WERI-Rb-1 (cell line): ENCODE measurements at regions not wholly inside any gene's neighbourhood (a gene's known extent, or its start where the extent isn't known, plus 50 kb on each side); places are given as distances from the start of the nearest gene placed in this dataset.

ENCODE experiments used
- DNase-seq: peaks from one replicate; pipeline ENCODE4 v3.0.0-alpha.2; 2020
- H3K27ac ChIP-seq: fragments of 250-450 bp; sonication (Bioruptor Pico); 2 replicates; pipeline ENCODE4 v1.5.1; 2020; ENCODE audit warnings: mild to moderate bottlenecking, moderate library complexity
- H3K27me3 ChIP-seq: fragments of 250-450 bp; sonication (Bioruptor Pico); 2 replicates; pipeline ENCODE4 v1.5.1; 2021; ENCODE audit warnings: mild to moderate bottlenecking, low read depth, moderate library complexity; ENCODE audit not compliant: insufficient read depth, severe bottlenecking
- H3K36me3 ChIP-seq: fragments of 250-450 bp; sonication (Bioruptor Pico); 2 replicates; pipeline ENCODE4 v1.5.1; 2020; ENCODE audit warnings: mild to moderate bottlenecking, moderate library complexity
- H3K4me3 ChIP-seq: 2 replicates; pipeline ENCODE4 v1.5.1; 2011; ENCODE audit warnings: low read depth, mild to moderate bottlenecking, control low read depth, low read length
- H3K9me3 ChIP-seq: fragments of 250-450 bp; sonication (Bioruptor Pico); 2 replicates; pipeline ENCODE4 v1.5.1; 2021; ENCODE audit warnings: mild to moderate bottlenecking, moderate library complexity; ENCODE audit not compliant: severe bottlenecking
- TF ChIP-seq, protein P1 (sequence below): IDR thresholded peaks from 2 replicates; pipeline ENCODE4 v1.5.1; 2011; ENCODE audit warnings: low read depth, mild to moderate bottlenecking, control low read depth, inconsistent platforms, low read length

DNA sequence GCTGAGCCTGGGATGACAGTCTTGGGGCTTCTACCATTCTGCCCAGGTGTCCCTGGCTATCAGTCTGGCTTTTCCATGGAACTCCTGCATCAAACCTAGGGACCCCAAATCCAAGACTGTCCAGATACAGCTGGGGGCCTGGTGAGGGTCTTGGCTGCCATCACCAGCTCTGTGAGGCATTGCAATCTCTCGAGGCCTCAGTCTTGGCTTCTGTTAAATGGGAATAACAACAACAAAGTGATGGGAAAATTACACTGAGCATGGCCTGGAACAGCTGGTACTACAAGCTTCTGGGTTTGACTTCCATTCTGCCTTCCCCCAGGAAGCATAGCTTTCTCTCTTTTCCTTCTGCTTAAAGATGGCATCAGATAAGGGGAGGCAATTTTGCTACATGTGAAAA lies 50.0 kb upstream of the LCTL start:
- Histone ChIP-seq H3K9me3 (no peaks in the 10 kb centered on the region), H3K4me3 (no peak overlapping the region), H3K27ac (no peak overlapping the region), H3K36me3 (no peaks in the 10 kb centered on the region), H3K27me3 (no peaks in the 10 kb centered on the region)
- TF ChIP-seq, protein P1, sequence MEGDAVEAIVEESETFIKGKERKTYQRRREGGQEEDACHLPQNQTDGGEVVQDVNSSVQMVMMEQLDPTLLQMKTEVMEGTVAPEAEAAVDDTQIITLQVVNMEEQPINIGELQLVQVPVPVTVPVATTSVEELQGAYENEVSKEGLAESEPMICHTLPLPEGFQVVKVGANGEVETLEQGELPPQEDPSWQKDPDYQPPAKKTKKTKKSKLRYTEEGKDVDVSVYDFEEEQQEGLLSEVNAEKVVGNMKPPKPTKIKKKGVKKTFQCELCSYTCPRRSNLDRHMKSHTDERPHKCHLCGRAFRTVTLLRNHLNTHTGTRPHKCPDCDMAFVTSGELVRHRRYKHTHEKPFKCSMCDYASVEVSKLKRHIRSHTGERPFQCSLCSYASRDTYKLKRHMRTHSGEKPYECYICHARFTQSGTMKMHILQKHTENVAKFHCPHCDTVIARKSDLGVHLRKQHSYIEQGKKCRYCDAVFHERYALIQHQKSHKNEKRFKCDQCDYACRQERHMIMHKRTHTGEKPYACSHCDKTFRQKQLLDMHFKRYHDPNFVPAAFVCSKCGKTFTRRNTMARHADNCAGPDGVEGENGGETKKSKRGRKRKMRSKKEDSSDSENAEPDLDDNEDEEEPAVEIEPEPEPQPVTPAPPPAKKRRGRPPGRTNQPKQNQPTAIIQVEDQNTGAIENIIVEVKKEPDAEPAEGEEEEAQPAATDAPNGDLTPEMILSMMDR: no peak
- no peak for DNase-seq

DNA sequence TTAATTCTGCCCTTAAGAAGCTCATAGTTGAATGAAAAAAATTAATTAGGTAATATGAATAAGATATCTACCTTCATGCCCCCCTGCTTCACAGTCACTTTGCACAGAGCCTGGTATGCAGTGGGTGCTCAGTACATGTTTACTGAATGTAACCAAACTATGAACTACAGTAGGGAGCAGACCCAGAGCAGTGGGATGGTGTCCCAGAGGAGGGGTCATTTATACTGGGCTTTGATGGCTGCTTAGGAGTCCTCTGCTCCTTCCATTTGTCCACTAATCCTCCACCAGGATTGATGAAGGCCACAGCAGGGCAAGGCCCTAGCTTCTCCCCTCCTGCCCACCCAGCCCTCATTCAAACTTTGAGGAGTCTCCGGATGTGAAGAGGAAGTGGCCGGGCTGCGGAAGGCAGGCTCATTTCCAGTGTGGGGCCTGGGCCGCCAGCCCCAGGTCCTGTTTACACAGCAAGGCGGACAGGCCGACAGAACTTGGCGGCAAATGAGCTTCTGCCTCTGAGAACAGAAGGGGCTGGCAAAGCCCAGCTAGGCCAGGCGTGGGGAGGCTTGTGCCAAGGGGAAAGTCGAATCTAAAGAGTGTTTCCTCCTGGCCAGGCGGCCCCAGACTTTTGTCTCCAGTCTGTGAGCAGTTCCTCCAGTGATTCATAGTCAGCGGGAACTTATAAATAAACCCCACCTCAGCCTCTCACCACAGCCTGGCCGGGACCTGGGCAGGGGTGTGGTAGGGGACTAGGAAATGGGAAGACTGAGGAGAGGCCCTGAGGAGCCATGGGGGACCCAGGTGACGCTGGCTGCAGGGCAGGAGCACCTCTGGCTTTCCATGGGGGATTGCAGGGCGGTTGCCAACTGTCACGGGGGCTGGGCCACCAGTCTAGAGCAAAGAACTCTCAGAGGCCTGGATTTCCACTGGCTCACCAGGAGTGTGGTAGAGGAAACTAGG lies 51.6 kb upstream of the LCTL start:
- no peaks in the 10 kb centered on the region for H3K9me3 ChIP-seq
- H3K4me3 ChIP-seq: no peak overlapping the region
- H3K36me3 ChIP-seq: no peaks in the 10 kb centered on the region
- no peak overlapping the region for H3K27ac ChIP-seq
- H3K27me3 ChIP-seq: no peaks in the 10 kb centered on the region
- DNase-seq: peak; percentile 22
- TF ChIP-seq, protein P1: no peak

DNA sequence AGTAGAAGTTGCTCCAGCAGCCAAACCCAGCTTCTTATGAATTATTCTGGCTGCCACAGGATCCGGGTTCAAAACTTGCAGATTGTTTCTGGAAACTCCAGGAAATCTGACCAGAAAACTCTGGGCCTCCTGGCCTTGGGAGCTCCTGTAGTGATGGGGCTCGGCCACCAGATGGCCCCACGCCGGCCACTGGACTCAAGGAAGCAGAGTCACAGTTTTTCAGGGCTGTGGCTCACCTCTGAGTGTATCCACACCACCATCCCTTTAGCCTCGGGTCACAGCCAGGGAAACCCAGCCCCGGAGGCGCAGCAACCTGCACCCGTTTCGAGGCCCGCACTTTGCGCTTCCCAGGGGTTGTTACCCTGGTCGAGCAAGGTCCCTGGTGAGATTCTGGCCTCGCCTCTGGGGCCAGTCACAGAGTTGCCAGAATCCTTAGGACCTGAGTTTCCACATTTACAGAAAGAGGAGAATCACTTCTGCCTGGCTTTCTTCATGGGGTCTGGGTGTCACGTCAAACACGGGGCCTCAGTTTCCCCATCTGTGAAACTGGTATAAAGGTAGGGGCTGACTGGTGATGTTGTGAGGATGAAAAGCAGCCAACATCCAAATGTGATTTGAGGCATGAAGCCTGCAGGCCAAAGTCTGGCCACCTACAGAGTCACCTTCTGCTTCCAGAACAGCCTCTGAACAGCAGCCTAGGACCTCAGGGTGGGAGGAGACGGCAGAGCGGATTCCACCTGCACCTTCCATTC lies 53.5 kb upstream of the LCTL start:
- TF ChIP-seq, protein P1: peak; percentile 81
- peak; percentile 72 for DNase-seq
- no peaks in the 10 kb centered on the region for H3K36me3 ChIP-seq
- no peak overlapping the region for H3K4me3 ChIP-seq
- H3K27ac ChIP-seq: no peak overlapping the region
- no peaks in the 10 kb centered on the region for H3K27me3 ChIP-seq
- no peaks in the 10 kb centered on the region for H3K9me3 ChIP-seq

DNA sequence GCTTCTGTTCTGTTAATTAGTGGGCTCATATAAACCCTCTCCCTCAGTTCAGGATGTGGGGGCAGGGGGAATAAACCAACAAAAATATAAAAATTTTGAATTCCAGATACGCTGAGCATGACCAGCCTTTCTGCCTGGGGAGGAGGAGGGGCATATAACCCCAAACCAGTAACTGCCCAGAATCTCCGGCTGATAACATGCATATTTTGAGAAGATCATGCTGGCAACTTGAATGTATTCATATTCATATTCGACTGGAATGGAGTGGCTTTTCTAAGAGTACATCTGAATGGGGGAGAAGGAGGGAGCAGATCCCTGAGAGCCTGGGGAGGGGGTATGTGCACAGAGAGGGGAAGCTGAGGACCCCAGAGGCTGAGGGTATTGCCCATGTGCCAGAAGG lies 54.5 kb upstream of the LCTL start:
- no peak overlapping the region for H3K27ac ChIP-seq
- H3K36me3 ChIP-seq: no peaks in the 10 kb centered on the region

DNA sequence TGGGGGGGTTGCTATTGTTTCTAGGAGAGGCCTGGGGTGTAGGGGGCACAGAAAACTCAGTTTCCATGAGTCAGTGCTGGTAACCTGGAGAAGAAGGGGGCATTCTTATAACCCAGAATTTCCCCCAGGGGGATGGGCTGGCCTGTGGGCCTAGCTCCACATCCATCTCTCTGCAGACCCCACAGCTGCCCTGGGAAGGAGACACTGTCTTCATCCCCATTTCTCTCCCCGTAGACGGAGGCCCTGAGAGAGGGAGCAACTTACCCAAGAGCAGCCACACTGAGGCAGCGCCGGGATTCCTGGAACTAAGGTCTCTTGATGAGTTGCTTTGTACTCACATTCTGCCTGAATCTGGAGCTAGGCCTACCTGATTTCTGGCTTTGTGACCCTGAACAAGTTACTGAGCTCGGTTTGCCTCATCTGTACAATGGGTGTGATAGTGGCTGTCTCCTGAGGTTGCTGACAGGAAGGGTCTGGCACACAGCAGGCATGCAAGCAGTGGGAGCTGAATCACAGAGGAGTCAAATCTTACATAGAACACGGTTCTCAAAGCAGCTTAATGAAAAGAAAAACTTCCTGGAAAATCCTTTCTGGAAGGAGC lies 55.0 kb upstream of the LCTL start:
- Histone ChIP-seq H3K4me3 (no peak overlapping the region), H3K36me3 (no peaks in the 10 kb centered on the region), H3K9me3 (no peaks in the 10 kb centered on the region), H3K27me3 (no peaks in the 10 kb centered on the region), H3K27ac (no peak overlapping the region)
- TF ChIP-seq, protein P1: no peak
- no peak for DNase-seq

More for the DNA sequence above, 54.5 kb upstream of the LCTL start:
- Histone ChIP-seq H3K27me3 (no peaks in the 10 kb centered on the region), H3K4me3 (no peak overlapping the region), H3K9me3 (no peaks in the 10 kb centered on the region)
- no peak for DNase-seq
- TF ChIP-seq, protein P1: no peak
